Smooth muscle cell (in vitro differentiated cells): ENCODE measurements at regions not wholly inside any gene's neighbourhood (a gene's known extent, or its start where the extent isn't known, plus 50 kb on each side); places are given as distances from the start of the nearest gene placed in this dataset.

ENCODE experiments used
- DNase-seq: peaks from one replicate; lab custom pipeline; 2025; ENCODE audit not compliant: unreplicated experiment; lab: John Stamatoyannopoulos, UW
- H2AFZ ChIP-seq: fragments of 200-600 bp; sonication (generic); 2 replicates; pipeline ENCODE4 v1.6.0; 2016; ENCODE audit warnings: antibody characterized with exemption, low read depth, mild to moderate bottlenecking
- H3F3A ChIP-seq: fragments of 200-600 bp; sonication (generic); 2 replicates; pipeline ENCODE4 v1.6.0; 2017; ENCODE audit warnings: antibody characterized with exemption, low read depth
- H3K27ac ChIP-seq: fragments of 200-600 bp; sonication (generic); 2 replicates; pipeline ENCODE4 v1.5.1; 2016; ENCODE audit warnings: low read depth, mild to moderate bottlenecking
- H3K27me3 ChIP-seq: fragments of 200-600 bp; sonication (generic); 2 replicates; pipeline ENCODE4 v1.6.1; 2016; ENCODE audit warnings: low read depth, mild to moderate bottlenecking
- H3K36me3 ChIP-seq: fragments of 200-600 bp; sonication (generic); 2 replicates; pipeline ENCODE4 v1.5.1; 2016; ENCODE audit warnings: low read depth
- H3K4me1 ChIP-seq: fragments of 200-600 bp; sonication (generic); 2 replicates; pipeline ENCODE4 v1.5.1; 2016; ENCODE audit warnings: low read depth
- H3K4me2 ChIP-seq: fragments of 200-600 bp; sonication (generic); 2 replicates; pipeline ENCODE4 v1.6.0; 2016; ENCODE audit warnings: mild to moderate bottlenecking
- H3K4me3 ChIP-seq: fragments of 200-600 bp; sonication (generic); 2 replicates; pipeline ENCODE4 v1.5.1; 2016; ENCODE audit warnings: mild to moderate bottlenecking
- H3K79me2 ChIP-seq: fragments of 200-600 bp; sonication (generic); 2 replicates; pipeline ENCODE4 v1.6.0; 2016; ENCODE audit warnings: low read depth, mild to moderate bottlenecking
- H3K9ac ChIP-seq: fragments of 200-600 bp; sonication (generic); 2 replicates; pipeline ENCODE4 v1.6.0; 2016; ENCODE audit warnings: low read depth
- H3K9me3 ChIP-seq: fragments of 200-600 bp; sonication (generic); replicated peaks from 2 replicates; pipeline ENCODE4 v1.5.1; 2016; ENCODE audit warnings: low read depth
- H4K20me1 ChIP-seq: fragments of 200-600 bp; sonication (generic); 2 replicates; pipeline ENCODE4 v1.6.0; 2016; ENCODE audit warnings: low read depth
- WGBS: methylation state at CpG from one replicate; pipeline ENCODE4 v1.1.7; 2016; ENCODE audit warnings: low lambda C conversion rate; 5-methylcytosine and 5-hydroxymethylcytosine counted together
- TF ChIP-seq, protein P1 (sequence below): fragments of 200-600 bp; sonication (generic); IDR thresholded peaks from 2 replicates; pipeline ENCODE4 v1.5.1; 2017; ENCODE audit warnings: borderline replicate concordance, mild to moderate bottlenecking, antibody characterized with exemption; ENCODE audit not compliant: insufficient read depth, poor library complexity, severe bottlenecking

DNA sequence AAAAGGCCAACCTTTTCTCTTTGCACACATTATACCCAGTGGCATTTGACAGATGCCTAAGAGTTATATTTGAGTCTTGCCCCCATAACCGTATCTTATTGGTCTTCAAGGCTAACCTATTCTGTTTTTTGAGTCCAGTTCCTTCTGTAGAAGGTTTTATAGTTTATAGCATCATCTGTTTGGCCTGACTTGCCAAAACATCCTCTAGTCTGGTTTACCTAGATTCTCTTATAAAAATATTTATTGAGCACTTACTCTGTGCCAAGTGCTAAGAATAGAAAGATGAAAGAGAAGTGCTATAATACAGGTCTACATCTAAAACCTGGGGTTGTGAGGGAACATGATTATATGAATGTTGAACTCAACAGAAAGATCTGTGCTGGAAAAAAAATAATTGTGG lies 55.9 kb upstream of the PIP4K2A start:
- WGBS, result 91% methylated on average over 1 of the region's 1 CpG

GRCh38 chr10:22767859-22768258 lies 53.5 kb upstream of the PIP4K2A start:
- Histone ChIP-seq H3K9ac (no peak overlapping the region), H2AFZ (no peak overlapping the region), H3K9me3 (no peaks in the 10 kb centered on the region), H3K4me2 (no peak overlapping the region), H3K27me3 (no peaks in the 10 kb centered on the region), H3F3A (no peaks in the 10 kb centered on the region), H3K4me1 (no peaks in the 10 kb centered on the region), H3K79me2 (no peaks in the 10 kb centered on the region), H3K36me3 (no peaks in the 10 kb centered on the region), H3K27ac (no peak overlapping the region), H3K4me3 (no peak overlapping the region), H4K20me1 (no peaks in the 10 kb centered on the region)
- WGBS, result 92% methylated on average over 2 of the region's 2 CpGs
- no peak for DNase-seq
- TF ChIP-seq, protein P1, sequence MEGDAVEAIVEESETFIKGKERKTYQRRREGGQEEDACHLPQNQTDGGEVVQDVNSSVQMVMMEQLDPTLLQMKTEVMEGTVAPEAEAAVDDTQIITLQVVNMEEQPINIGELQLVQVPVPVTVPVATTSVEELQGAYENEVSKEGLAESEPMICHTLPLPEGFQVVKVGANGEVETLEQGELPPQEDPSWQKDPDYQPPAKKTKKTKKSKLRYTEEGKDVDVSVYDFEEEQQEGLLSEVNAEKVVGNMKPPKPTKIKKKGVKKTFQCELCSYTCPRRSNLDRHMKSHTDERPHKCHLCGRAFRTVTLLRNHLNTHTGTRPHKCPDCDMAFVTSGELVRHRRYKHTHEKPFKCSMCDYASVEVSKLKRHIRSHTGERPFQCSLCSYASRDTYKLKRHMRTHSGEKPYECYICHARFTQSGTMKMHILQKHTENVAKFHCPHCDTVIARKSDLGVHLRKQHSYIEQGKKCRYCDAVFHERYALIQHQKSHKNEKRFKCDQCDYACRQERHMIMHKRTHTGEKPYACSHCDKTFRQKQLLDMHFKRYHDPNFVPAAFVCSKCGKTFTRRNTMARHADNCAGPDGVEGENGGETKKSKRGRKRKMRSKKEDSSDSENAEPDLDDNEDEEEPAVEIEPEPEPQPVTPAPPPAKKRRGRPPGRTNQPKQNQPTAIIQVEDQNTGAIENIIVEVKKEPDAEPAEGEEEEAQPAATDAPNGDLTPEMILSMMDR, result no peak

More for the DNA sequence above, 55.9 kb upstream of the PIP4K2A start:
- Histone ChIP-seq H3K36me3 (no peaks in the 10 kb centered on the region), H3F3A (no peaks in the 10 kb centered on the region), H3K27me3 (no peaks in the 10 kb centered on the region), H4K20me1 (no peaks in the 10 kb centered on the region), H2AFZ (no peak overlapping the region), H3K4me3 (no peak overlapping the region), H3K9ac (no peak overlapping the region), H3K27ac (no peak overlapping the region), H3K9me3 (no peaks in the 10 kb centered on the region), H3K4me2 (no peak overlapping the region), H3K79me2 (no peaks in the 10 kb centered on the region), H3K4me1 (no peaks in the 10 kb centered on the region)
- no peak for DNase-seq
- TF ChIP-seq, protein P1, result no peak

GRCh38 chr10:22766693-22767092 lies 52.3 kb upstream of the PIP4K2A start:
- H3K36me3 ChIP-seq, result no peaks in the 10 kb centered on the region
- DNase-seq, result no peak
- no peaks in the 10 kb centered on the region for H3K27me3 ChIP-seq

More at GRCh38 chr10:22766693-22767092, 52.3 kb upstream of the PIP4K2A start:
- Histone ChIP-seq H3K9me3 (no peaks in the 10 kb centered on the region), H3K9ac (no peak overlapping the region), H3K79me2 (no peaks in the 10 kb centered on the region), H2AFZ (no peak overlapping the region), H3K4me3 (no peak overlapping the region), H3K4me1 (no peaks in the 10 kb centered on the region), H3K27ac (no peak overlapping the region), H3K4me2 (no peak overlapping the region), H4K20me1 (no peaks in the 10 kb centered on the region), H3F3A (no peaks in the 10 kb centered on the region)
- WGBS, result 95% methylated on average over 3 of the region's 3 CpGs
- TF ChIP-seq, protein P1, result no peak
